Neural progenitor cell (in vitro differentiated cells): ENCODE measurements at regions not wholly inside any gene's neighbourhood (a gene's known extent, or its start where the extent isn't known, plus 50 kb on each side); places are given as distances from the start of the nearest gene placed in this dataset.

Experiments
- EZH2 ChIP-seq: fragments of 200-600 bp; sonication (generic); IDR thresholded peaks from 2 replicates; pipeline ENCODE4 v1.6.1; 2017; ENCODE audit warnings: antibody characterized with exemption, mild to moderate bottlenecking, moderate library complexity
- TF ChIP-seq, protein P1 (sequence below): fragments of 200-600 bp; sonication (generic); IDR thresholded peaks from 2 replicates; pipeline ENCODE4 v1.5.1; 2017; ENCODE audit warnings: antibody characterized with exemption, mild to moderate bottlenecking

DNA sequence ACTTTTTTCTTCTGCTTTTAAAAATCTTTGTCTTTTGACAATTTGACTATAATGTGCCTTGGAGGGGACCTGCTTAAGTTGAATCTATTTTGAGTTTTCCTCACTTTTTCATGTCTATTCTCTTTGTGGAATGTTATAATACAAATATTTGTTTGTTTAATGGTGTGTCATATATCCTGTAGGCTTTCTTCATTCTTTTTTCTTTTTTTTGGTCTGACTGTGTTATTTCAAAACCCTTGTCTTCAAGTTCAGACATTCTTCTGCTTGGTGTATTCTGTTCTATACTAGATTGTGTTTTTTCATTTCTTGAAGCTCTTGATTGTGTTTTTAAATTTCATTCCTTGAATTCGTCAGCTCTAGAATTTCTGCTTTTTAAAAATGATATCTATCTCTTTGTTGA lies 228.2 kb downstream of the STK31 start:
- TF ChIP-seq, protein P1, sequence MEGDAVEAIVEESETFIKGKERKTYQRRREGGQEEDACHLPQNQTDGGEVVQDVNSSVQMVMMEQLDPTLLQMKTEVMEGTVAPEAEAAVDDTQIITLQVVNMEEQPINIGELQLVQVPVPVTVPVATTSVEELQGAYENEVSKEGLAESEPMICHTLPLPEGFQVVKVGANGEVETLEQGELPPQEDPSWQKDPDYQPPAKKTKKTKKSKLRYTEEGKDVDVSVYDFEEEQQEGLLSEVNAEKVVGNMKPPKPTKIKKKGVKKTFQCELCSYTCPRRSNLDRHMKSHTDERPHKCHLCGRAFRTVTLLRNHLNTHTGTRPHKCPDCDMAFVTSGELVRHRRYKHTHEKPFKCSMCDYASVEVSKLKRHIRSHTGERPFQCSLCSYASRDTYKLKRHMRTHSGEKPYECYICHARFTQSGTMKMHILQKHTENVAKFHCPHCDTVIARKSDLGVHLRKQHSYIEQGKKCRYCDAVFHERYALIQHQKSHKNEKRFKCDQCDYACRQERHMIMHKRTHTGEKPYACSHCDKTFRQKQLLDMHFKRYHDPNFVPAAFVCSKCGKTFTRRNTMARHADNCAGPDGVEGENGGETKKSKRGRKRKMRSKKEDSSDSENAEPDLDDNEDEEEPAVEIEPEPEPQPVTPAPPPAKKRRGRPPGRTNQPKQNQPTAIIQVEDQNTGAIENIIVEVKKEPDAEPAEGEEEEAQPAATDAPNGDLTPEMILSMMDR = no peak
- no peak for TF ChIP-seq EZH2
